Kidney (tissue), 13 donors: ENCODE measurements at regions not wholly inside any gene's neighbourhood (a gene's known extent, or its start where the extent isn't known, plus 50 kb on each side); places are given as distances from the start of the nearest gene placed in this dataset.

Experiments
- DNase-seq, 5 donors: peaks; one replicate each; pipeline ENCODE4 v3.0.0-alpha.2; 2013 to 2020
- FAIRE-seq: peaks from 2 replicates; lab custom pipeline; 2012; peaks lifted over from hg19 to GRCh38; lab: Jason Lieb, UNC
- H3K27ac ChIP-seq, 2 donors: one replicate each; pipeline ENCODE4 v1.7.0; 2013; ENCODE audit warnings: low read depth in 2 of 2, low read length in 2 of 2, inconsistent platforms in 1 of 2
- H3K27me3 ChIP-seq: one replicate; pipeline ENCODE4 v1.7.1; 2013; ENCODE audit warnings: low read length, inconsistent platforms; ENCODE audit not compliant: control insufficient read depth, insufficient read depth
- H3K36me3 ChIP-seq, 3 donors: one replicate each; pipeline versions ENCODE4 v1.7.0 to v1.7.1; 2013; ENCODE audit warnings: low read length in 3 of 3, control low read depth in 1 of 3, inconsistent platforms in 1 of 3; ENCODE audit not compliant: insufficient read depth in 3 of 3, control insufficient read depth in 2 of 3
- H3K4me1 ChIP-seq, 3 donors: one replicate each; pipeline versions ENCODE4 v1.7.0 to v1.7.1; 2013; ENCODE audit warnings: low read length in 3 of 3, inconsistent platforms in 1 of 3, low read depth in 1 of 3; ENCODE audit not compliant: control insufficient read depth in 2 of 3, insufficient read depth in 2 of 3
- H3K4me3 ChIP-seq, 3 donors: one replicate each; pipeline versions ENCODE4 v1.7.0 to v1.8.1; 2013; ENCODE audit warnings: low read length in 3 of 3, control low read depth in 1 of 3, inconsistent platforms in 1 of 3
- H3K9ac ChIP-seq, 3 donors: one replicate each; pipeline versions ENCODE4 v1.7.0 to v1.7.1; 2013; ENCODE audit warnings: low read length in 3 of 3, control low read depth in 1 of 3, inconsistent platforms in 1 of 3
- H3K9me3 ChIP-seq, 3 donors: one replicate each; pipeline versions ENCODE4 v1.7.0 to v1.7.1; 2013; ENCODE audit warnings: low read length in 3 of 3, control low read depth in 1 of 3, inconsistent platforms in 1 of 3; ENCODE audit not compliant: control insufficient read depth in 2 of 3, insufficient read depth in 1 of 3
- CTCF ChIP-seq: IDR thresholded peaks from 3 replicates; pipeline ENCODE4 v1.5.1; 2012; ENCODE audit warnings: mild to moderate bottlenecking, moderate library complexity, borderline replicate concordance; ENCODE audit not compliant: insufficient read depth; ENCODE audit errors: extremely low read depth
- intact Hi-C: fragments of 100-400 bp; cut with DNase I; formaldehyde crosslinking; loops from one replicate; pipeline ENCODE4 v1.11.1; 2022
- donor health status: control.
- donor health status: control.
- donor health status: control.
- donor health status: control.
- donor health status: control.
- donor health status: DM: yes; HTN: yes; CAD: no.
- donor health status: Normal renal cell carcinoma (clear cell type).

DNA sequence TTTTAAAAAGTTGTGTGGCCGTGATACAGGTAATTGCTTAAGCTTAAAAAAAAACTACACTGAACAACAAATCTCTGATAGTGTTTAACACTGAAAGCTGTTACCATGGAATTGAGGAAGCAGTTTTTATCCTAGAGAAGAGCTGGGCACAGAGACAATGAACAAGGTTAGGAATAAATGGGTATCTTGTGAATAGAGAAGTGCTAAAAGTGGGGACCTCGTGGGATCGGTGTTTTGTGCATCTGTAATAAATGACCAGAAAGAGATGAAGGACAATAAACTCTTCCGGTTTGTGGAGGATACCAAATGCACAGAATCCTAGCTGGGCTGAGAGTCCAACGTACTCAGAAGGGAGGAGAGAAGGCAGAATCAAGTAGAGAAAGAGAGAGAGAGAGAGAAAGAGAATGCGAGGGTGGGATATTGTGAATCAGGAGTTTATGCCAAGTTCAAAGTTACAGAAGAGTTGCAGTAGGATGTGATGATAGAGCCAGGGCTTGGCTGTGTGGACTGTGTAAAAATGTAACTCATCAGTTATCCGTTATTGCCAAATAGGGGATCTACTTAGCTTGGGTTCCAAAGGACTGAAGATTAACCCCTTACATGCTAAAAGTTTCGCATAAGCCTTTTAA is 148.9 kb downstream of the IL20RB start:
- FAIRE-seq (no peak), DNase-seq (no peak)
- intact Hi-C loops: loop anchor here (10.0 kb wide), 1 partner anchor 838 kb away; no protein-coding TSS in a partner anchor
- Histone ChIP-seq H3K9me3 (no peaks in the 10 kb centered on the region), H3K4me3 (no peak overlapping the region), H3K36me3 (no peaks in the 10 kb centered on the region), H3K27me3 (no peaks in the 10 kb centered on the region), H3K9ac (no peak overlapping the region), H3K4me1 (no peaks in the 10 kb centered on the region), H3K27ac (no peak overlapping the region)
- TF ChIP-seq CTCF: no peak

DNA sequence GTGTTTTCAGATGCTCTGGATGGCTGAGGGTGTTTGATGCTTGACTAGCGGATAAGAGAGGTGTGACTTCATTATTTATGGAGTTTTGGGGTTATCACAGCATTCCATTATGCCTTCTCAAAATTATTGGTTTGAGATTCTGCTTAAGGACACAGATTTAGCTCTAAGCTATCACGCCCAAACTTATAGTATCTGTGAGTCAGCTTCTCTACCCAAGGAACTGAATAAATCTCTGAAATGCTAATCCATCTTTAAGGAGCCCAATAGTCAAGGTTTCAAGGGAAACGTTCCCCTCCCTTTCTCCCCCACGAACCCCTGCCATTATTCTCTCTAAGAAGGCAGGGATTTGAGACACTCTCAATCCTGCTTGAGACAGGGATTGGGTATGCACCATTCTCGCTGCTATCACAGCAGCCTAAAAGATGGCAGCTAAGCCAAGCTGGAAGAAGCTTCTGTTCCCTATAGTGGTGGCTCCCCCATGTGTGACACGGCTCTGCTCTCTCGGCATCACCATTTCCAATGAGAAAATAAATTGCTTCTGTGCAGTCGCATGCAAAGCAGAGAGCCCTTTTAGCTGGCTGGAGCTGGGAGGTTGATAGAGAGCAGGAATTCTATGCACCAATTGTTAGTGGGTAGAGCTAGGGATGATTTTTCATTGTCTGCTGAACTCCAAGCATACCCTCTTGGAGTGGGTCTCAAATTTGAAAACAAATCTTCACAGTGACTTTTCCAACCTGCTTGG is 151.1 kb downstream of the IL20RB start:
- no peak for FAIRE-seq
- H3K4me3 ChIP-seq: no peak overlapping the region
- no peaks in the 10 kb centered on the region for H3K9me3 ChIP-seq
- no peak overlapping the region for H3K9ac ChIP-seq
- DNase-seq: no peak
- no peak for TF ChIP-seq CTCF
- intact Hi-C loops: loop anchor here (10.0 kb wide), 1 partner anchor 836 kb away; no protein-coding TSS in a partner anchor
- H3K27me3 ChIP-seq: no peaks in the 10 kb centered on the region
- no peaks in the 10 kb centered on the region for H3K36me3 ChIP-seq
- H3K27ac ChIP-seq: no peak overlapping the region
- H3K4me1 ChIP-seq: no peaks in the 10 kb centered on the region

DNA sequence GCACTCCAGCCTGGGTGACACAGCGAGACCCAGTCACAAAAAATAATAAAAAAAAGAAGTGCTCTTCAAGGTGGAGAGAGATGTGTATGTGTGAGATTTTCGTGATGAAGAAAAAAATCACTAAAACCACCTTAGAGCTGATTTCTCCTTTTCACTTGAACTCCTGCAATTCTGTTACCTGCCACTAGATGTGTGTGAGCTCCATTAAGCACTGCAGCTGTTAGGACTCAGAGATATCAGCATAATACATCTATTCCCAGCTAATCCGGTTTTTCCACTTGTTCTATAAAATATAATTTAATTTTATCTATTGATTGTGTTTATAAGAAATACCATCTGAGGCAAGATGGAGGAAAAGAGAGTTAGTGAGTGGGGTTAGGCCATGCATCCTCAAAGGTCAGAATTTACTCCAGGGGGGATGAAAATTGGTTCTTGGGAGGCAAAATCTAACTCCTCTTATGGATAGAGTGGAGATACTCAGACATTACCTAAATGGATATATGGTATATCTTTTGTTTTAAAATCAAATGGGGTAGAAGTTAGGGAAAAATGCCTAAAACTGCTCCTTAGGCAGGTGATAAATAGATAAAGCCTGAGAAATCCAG is 152.7 kb downstream of the IL20RB start:
- DNase-seq: peak in 2 of 5 donors; percentile 46 to 66
- Histone ChIP-seq H3K4me3 (no peak overlapping the region), H3K27ac (no peak overlapping the region), H3K36me3 (no peaks in the 10 kb centered on the region), H3K9ac (no peak overlapping the region), H3K4me1 (no peaks in the 10 kb centered on the region), H3K9me3 (no peaks in the 10 kb centered on the region), H3K27me3 (no peaks in the 10 kb centered on the region)
- FAIRE-seq: peak; percentile 66
- intact Hi-C loops: no loop called here
- TF ChIP-seq CTCF: peak; percentile 66
